Neural cell (in vitro differentiated cells): ENCODE measurements at regions not wholly inside any gene's neighbourhood (a gene's known extent, or its start where the extent isn't known, plus 50 kb on each side); places are given as distances from the start of the nearest gene placed in this dataset.

Experiments
- H2AFZ ChIP-seq: fragments of 200-600, 300-800 bp; sonication (generic), shearing (Covaris generic); 2 replicates; pipeline ENCODE4 v1.6.0; 2014; ENCODE audit warnings: low read depth, mild to moderate bottlenecking, antibody characterized with exemption, low read length, moderate library complexity
- H3F3A ChIP-seq: fragments of 200-600 bp; shearing (Covaris generic); 2 replicates; pipeline ENCODE4 v1.6.1; 2016; ENCODE audit warnings: mild to moderate bottlenecking, moderate library complexity, mixed read lengths, antibody characterized with exemption, low read length; ENCODE audit not compliant: insufficient read depth, poor library complexity, severe bottlenecking
- H3K27ac ChIP-seq: fragments of 200-600, 300-800 bp; sonication (generic), shearing (Covaris generic); 2 replicates; pipeline ENCODE4 v1.5.1; 2014; ENCODE audit warnings: mild to moderate bottlenecking, low read length, moderate library complexity
- H3K27me3 ChIP-seq: fragments of 300-800, 200-600 bp; sonication (generic), shearing (Covaris generic); 2 replicates; pipeline ENCODE4 v1.6.0; 2014; ENCODE audit warnings: mild to moderate bottlenecking, low read depth, low read length, moderate library complexity; ENCODE audit not compliant: insufficient read depth
- H3K36me3 ChIP-seq: fragments of 300-800, 200-600 bp; sonication (generic), shearing (Covaris generic); 2 replicates; pipeline ENCODE4 v1.5.1; 2014; ENCODE audit warnings: mild to moderate bottlenecking, antibody characterized with exemption, low read length, moderate library complexity; ENCODE audit not compliant: insufficient read depth
- H3K4me2 ChIP-seq: fragments of 300-800, 200-600 bp; sonication (generic), shearing (Covaris generic); 2 replicates; pipeline ENCODE4 v1.6.0; 2014; ENCODE audit warnings: mild to moderate bottlenecking, low read length
- H3K4me3 ChIP-seq: fragments of 300-800, 200-600 bp; sonication (generic), shearing (Covaris generic); 2 replicates; pipeline ENCODE4 v1.5.1; 2014; ENCODE audit warnings: mild to moderate bottlenecking, low read length, moderate library complexity
- H3K79me2 ChIP-seq: fragments of 200-600 bp; shearing (Covaris generic); replicated peaks from 2 replicates; pipeline ENCODE4 v1.6.0; 2014; ENCODE audit warnings: mild to moderate bottlenecking, low read length, moderate library complexity; ENCODE audit not compliant: insufficient read depth
- H3K9ac ChIP-seq: fragments of 300-800, 200-600 bp; sonication (generic), shearing (Covaris generic); 2 replicates; pipeline ENCODE4 v1.6.1; 2016; ENCODE audit warnings: mild to moderate bottlenecking, low read length, mixed read lengths
- H3K9me2 ChIP-seq: fragments of 200-600 bp; shearing (Covaris generic); 2 replicates; pipeline ENCODE4 v1.6.1; 2016; ENCODE audit warnings: mild to moderate bottlenecking, low read length, mixed read lengths; ENCODE audit not compliant: insufficient read depth
- H3K9me3 ChIP-seq: fragments of 200-600, 300-800 bp; sonication (generic), shearing (Covaris generic); 2 replicates; pipeline ENCODE4 v1.6.1; 2016; ENCODE audit warnings: mild to moderate bottlenecking, mixed run types, low read length, moderate library complexity, mixed read lengths
- H4K20me1 ChIP-seq: fragments of 200-600 bp; shearing (Covaris generic); 2 replicates; pipeline ENCODE4 v1.6.1; 2016; ENCODE audit warnings: mild to moderate bottlenecking, mixed run types; ENCODE audit not compliant: insufficient read depth
- CTCF ChIP-seq: fragments of 450-650 bp; IDR thresholded peaks from 2 replicates; pipeline ENCODE4 v1.5.1; 2014; ENCODE audit warnings: antibody characterized with exemption, mild to moderate bottlenecking, moderate library complexity; ENCODE audit not compliant: poor library complexity, severe bottlenecking
- EP300 ChIP-seq: fragments of 450-650 bp; conservative IDR thresholded peaks from 2 replicates; pipeline ENCODE4 v1.6.1; 2014; ENCODE audit warnings: antibody characterized with exemption, mild to moderate bottlenecking, moderate library complexity; ENCODE audit not compliant: poor library complexity, severe bottlenecking
- EZH2 ChIP-seq: fragments of 200-600, 300-800 bp; shearing (Covaris generic), sonication (generic); IDR thresholded peaks from 2 replicates; pipeline ENCODE4 v1.6.1; 2014; ENCODE audit warnings: antibody characterized with exemption, low read length, borderline replicate concordance, mild to moderate bottlenecking; ENCODE audit not compliant: insufficient read depth, poor library complexity, severe bottlenecking
- MXI1 ChIP-seq: fragments of 450-650 bp; conservative IDR thresholded peaks from 2 replicates; pipeline ENCODE4 v1.6.1; 2014; ENCODE audit warnings: antibody characterized with exemption, mild to moderate bottlenecking; ENCODE audit not compliant: poor library complexity, severe bottlenecking
- POLR2AphosphoS5 ChIP-seq: IDR thresholded peaks from 2 replicates; pipeline ENCODE4 v1.6.1; 2012
- RAD21 ChIP-seq: fragments of 450-650 bp; conservative IDR thresholded peaks from 2 replicates; pipeline ENCODE4 v1.6.1; 2014; ENCODE audit warnings: antibody characterized with exemption, mild to moderate bottlenecking, moderate library complexity
- REST ChIP-seq: IDR thresholded peaks from 2 replicates; pipeline ENCODE4 v1.6.1; 2012; ENCODE audit warnings: borderline replicate concordance
- SMC3 ChIP-seq: fragments of 450-650 bp; conservative IDR thresholded peaks from 2 replicates; pipeline ENCODE4 v1.6.1; 2014; ENCODE audit warnings: antibody characterized with exemption, mild to moderate bottlenecking, moderate library complexity; ENCODE audit not compliant: poor library complexity
- TAF1 ChIP-seq: IDR thresholded peaks from 2 replicates; pipeline ENCODE4 v1.6.1; 2012; ENCODE audit warnings: low read depth

GRCh38 chr4:96355414-96355813, 515.5 kb downstream of the PDHA2 start:
- Histone ChIP-seq H2AFZ (no peak overlapping the region), H3K9me3 (no peaks in the 10 kb centered on the region)

GRCh38 chr4:96356591-96357370, 516.9 kb downstream of the PDHA2 start:
- Histone ChIP-seq H3K79me2 (no peaks in the 10 kb centered on the region), H3K4me2 (no peak overlapping the region), H3K9ac (no peak overlapping the region), H3K9me3 (no peaks in the 10 kb centered on the region), H3K27me3 (no peaks in the 10 kb centered on the region), H3K9me2 (no peaks in the 10 kb centered on the region), H3K36me3 (no peaks in the 10 kb centered on the region), H3K27ac (no peak overlapping the region), H4K20me1 (no peaks in the 10 kb centered on the region), H2AFZ (no peak overlapping the region), H3F3A (no peaks in the 10 kb centered on the region), H3K4me3 (no peak overlapping the region)
- TF ChIP-seq TAF1 (no peak), EP300 (no peak), SMC3 (no peak), EZH2 (no peak), POLR2AphosphoS5 (no peak)

More at GRCh38 chr4:96355414-96355813, 515.5 kb downstream of the PDHA2 start:
- no peaks in the 10 kb centered on the region for H3K27me3 ChIP-seq
- no peak overlapping the region for H3K4me3 ChIP-seq
- H3K4me2 ChIP-seq, result no peak overlapping the region
- H3K79me2 ChIP-seq, result no peaks in the 10 kb centered on the region
- H4K20me1 ChIP-seq, result no peaks in the 10 kb centered on the region
- no peaks in the 10 kb centered on the region for H3K9me2 ChIP-seq
- H3K27ac ChIP-seq, result no peak overlapping the region
- H3F3A ChIP-seq, result no peaks in the 10 kb centered on the region
- no peaks in the 10 kb centered on the region for H3K36me3 ChIP-seq
- no peak overlapping the region for H3K9ac ChIP-seq
- TF ChIP-seq CTCF, result no peak
- TF ChIP-seq EZH2, result no peak
- TF ChIP-seq RAD21, result no peak
- no peak for TF ChIP-seq TAF1
- no peak for TF ChIP-seq SMC3
- TF ChIP-seq REST, result no peak
- no peak for TF ChIP-seq MXI1
- TF ChIP-seq EP300, result no peak
- TF ChIP-seq POLR2AphosphoS5, result no peak
